IPS-20b (cell line): ENCODE measurements at regions not wholly inside any gene's neighbourhood (a gene's known extent, or its start where the extent isn't known, plus 50 kb on each side); places are given as distances from the start of the nearest gene placed in this dataset.
"Not testable (repeated sequence)": the region's sequence is repeated elsewhere in the genome, so short reads cannot be mapped to it uniquely, and the experiment has no call there.

ENCODE experiments used
- H3K27ac ChIP-seq: one replicate; pipeline ENCODE4 v1.5.1; 2013; ENCODE audit warnings: low read length
- H3K27me3 ChIP-seq: 2 replicates; pipeline ENCODE4 v1.6.1; 2013; ENCODE audit warnings: mild to moderate bottlenecking, low read length, inconsistent platforms; ENCODE audit not compliant: insufficient read depth
- H3K36me3 ChIP-seq: 2 replicates; pipeline ENCODE4 v1.6.1; 2013; ENCODE audit warnings: low read depth, mild to moderate bottlenecking, inconsistent platforms, low read length, moderate library complexity; ENCODE audit not compliant: insufficient read depth
- H3K4me1 ChIP-seq: 2 replicates; pipeline ENCODE4 v1.6.1; 2013; ENCODE audit warnings: mild to moderate bottlenecking, control low read depth, inconsistent platforms, low read length, moderate library complexity; ENCODE audit not compliant: insufficient read depth
- H3K4me3 ChIP-seq: 2 replicates; pipeline ENCODE4 v1.5.1; 2013; ENCODE audit warnings: mild to moderate bottlenecking, low read length, inconsistent platforms
- H3K9ac ChIP-seq: 2 replicates; pipeline ENCODE4 v1.6.1; 2013; ENCODE audit warnings: low read depth, mild to moderate bottlenecking, inconsistent platforms, low read length, moderate library complexity
- H3K9me3 ChIP-seq: 2 replicates; pipeline ENCODE4 v1.6.1; 2013; ENCODE audit warnings: mild to moderate bottlenecking, low read depth, low read length, inconsistent platforms; ENCODE audit not compliant: insufficient read depth

DNA sequence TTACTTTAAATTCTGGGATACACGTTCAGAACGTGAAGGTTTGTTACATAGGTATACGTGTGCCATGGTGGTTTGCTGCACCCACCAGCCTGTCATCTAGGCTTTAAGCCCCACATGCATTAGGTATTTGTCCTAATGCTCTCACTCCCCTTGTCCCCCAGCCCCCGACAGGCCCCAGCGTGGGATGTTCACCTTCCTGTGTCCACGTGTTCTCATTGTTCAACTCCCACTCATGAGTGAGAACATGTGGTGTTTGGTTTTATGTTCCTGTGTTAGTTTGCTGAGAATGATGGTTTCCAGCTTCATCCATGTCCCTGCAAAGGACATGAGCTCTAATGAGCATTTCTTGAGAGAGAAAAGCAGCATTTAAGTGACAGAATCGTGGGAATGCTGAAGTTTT lies 726.6 kb downstream of the TDRD15 start:
- not testable (repeated sequence) for H3K9ac ChIP-seq, H3K4me1 ChIP-seq, H3K4me3 ChIP-seq, H3K36me3 ChIP-seq, H3K27ac ChIP-seq, H3K9me3 ChIP-seq, H3K27me3 ChIP-seq

DNA sequence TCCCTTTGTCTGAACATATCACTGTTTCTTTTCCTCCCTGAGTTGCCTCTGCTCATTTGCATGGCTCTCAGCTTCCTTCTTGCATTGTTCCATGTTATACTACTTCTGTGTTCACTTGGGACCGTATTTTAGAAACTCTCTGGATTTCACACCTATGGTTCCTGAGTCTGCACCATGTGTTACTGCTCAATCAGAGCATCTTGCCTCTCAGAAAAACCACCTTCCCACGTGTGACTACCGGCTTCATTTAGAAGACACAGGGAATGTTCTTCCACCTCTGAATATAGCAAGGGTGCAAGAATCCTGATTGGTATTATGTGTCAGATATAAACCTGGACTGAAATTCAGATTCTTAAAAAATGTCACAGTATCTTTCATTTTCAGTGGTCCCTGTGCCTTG lies 731.2 kb downstream of the TDRD15 start:
- Histone ChIP-seq H3K27ac (no peak overlapping the region), H3K9ac (no peak overlapping the region), H3K4me1 (peaks cover 11% of the 10 kb centered on the region; the same call in 1 of the 2 replicates), H3K4me3 (no peak overlapping the region), H3K27me3 (no peaks in the 10 kb centered on the region), H3K36me3 (no peaks in the 10 kb centered on the region), H3K9me3 (no peaks in the 10 kb centered on the region)

DNA sequence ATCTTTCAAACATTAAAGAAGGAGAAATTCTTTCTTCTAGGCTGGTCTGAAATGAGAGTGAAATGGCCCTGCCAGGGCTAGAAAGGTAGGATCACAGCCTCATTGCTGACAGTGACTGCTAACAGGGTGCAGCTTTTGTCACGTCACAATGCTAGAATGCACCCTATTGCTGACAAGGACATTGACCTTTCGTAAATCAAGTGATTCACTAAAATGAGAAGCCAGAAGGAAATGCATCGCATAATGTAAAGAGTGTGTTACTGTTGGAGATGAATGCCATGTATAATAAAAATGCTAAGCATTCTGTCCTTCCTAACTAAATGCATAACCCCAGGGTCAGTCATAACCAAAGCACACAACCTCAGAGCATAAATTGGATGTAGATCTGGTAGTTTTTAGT lies 732.9 kb downstream of the TDRD15 start:
- H3K4me1 ChIP-seq, result peaks cover 11% of the 10 kb centered on the region; the same call in 1 of the 2 replicates
- H3K9ac ChIP-seq, result no peak overlapping the region
- H3K27me3 ChIP-seq, result no peaks in the 10 kb centered on the region
- H3K36me3 ChIP-seq, result no peaks in the 10 kb centered on the region
- H3K4me3 ChIP-seq, result no peak overlapping the region
- H3K27ac ChIP-seq, result no peak overlapping the region
- H3K9me3 ChIP-seq, result no peaks in the 10 kb centered on the region

DNA sequence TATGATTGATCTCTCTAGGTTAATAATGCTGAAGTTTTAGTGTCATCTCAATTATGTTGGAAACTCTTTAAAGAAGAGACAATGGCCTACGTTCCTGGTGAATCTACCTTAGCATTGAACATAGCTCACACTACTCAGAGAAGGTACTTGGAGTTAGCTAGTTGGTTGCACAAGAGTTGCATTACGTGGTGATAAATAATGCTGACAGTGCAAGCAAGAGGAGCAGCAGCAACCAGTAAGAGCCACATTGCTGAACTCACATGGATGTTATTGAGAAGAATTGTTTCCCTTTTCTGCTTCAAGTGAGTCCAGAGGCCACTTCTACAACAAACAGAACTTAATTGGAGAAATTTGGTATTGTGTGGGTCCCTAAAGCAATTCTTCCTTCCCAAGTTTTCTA lies 737.1 kb downstream of the TDRD15 start:
- H3K4me1 ChIP-seq, result peaks cover 5% of the 10 kb centered on the region; the same call in 1 of the 2 replicates
- no peak overlapping the region for H3K4me3 ChIP-seq
- no peak overlapping the region for H3K9ac ChIP-seq
- no peaks in the 10 kb centered on the region for H3K36me3 ChIP-seq
- H3K27me3 ChIP-seq, result no peaks in the 10 kb centered on the region
- no peaks in the 10 kb centered on the region for H3K9me3 ChIP-seq
- no peak overlapping the region for H3K27ac ChIP-seq

DNA sequence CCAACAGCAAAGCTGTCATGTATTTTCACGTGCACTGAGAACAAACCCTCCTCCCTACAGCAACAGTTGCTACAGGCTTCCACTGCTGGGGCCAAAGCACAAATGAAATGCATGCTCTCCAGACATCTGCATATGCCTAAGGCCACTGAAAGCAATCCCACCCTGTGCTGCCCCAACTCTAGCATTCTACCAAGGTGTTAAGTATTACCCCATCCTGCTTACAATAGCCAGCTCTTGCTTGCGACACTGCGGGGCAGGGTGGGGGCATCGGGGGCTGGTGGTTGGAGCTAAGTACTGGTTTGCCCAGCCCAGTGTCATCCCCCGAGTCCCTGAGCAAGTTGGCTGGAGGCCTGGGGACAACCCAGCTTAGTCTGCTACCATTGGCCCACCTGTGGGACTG lies 742.5 kb downstream of the TDRD15 start:
- Histone ChIP-seq H3K36me3 (no peaks in the 10 kb centered on the region), H3K4me1 (0 out of 2 replicates have a peak, but pooled peaks cover 5% of the 10 kb centered on the region), H3K9me3 (no peaks in the 10 kb centered on the region), H3K4me3 (no peak overlapping the region), H3K27me3 (no peaks in the 10 kb centered on the region), H3K27ac (no peak overlapping the region), H3K9ac (no peak overlapping the region)

DNA sequence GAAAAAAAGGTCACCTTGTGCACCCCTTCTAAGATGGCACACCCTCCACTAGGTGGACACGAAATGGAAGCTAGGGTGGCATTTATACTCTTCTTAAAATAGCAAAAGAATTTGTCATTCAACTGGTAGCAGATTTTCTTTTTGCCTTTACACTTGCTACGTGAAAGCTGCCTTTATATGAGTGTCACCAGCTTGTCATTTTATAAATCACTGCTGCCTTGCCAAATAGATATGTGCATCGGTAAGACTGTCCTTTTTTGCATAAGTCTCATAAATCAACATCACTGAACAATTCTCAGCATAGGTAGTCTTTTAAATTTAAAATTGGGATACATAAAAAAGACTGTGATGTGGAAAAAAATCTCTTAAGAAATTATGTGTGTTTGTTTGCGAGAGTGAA lies 764.1 kb downstream of the TDRD15 start:
- no peaks in the 10 kb centered on the region for H3K4me1 ChIP-seq
- no peaks in the 10 kb centered on the region for H3K27me3 ChIP-seq
- no peaks in the 10 kb centered on the region for H3K36me3 ChIP-seq
- no peak overlapping the region for H3K9ac ChIP-seq
- H3K27ac ChIP-seq, result no peak overlapping the region
- H3K9me3 ChIP-seq, result no peaks in the 10 kb centered on the region
- no peak overlapping the region for H3K4me3 ChIP-seq

DNA sequence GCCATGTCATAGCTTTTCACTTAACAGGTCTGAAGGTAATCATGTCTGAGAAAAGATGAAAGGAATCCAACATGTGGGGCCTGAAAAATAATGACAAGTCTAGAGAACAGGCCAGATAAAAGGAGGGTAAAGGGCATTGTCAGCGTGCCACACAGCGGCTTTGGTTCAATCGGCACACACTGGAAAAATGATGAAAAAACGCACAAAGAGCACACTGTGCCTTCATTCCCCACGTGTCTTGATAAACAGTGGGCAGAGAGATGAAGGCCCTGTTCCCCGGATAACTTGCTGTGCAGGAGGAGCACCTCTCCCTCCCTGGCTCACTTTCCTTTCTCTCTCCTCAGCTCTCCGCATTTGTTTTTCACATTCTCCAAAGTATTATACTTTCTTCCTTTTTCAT lies 766.3 kb downstream of the TDRD15 start:
- Histone ChIP-seq H3K36me3 (no peaks in the 10 kb centered on the region), H3K27ac (no peak overlapping the region), H3K4me1 (no peaks in the 10 kb centered on the region), H3K9ac (no peak overlapping the region), H3K27me3 (no peaks in the 10 kb centered on the region), H3K9me3 (no peaks in the 10 kb centered on the region), H3K4me3 (no peak overlapping the region)

DNA sequence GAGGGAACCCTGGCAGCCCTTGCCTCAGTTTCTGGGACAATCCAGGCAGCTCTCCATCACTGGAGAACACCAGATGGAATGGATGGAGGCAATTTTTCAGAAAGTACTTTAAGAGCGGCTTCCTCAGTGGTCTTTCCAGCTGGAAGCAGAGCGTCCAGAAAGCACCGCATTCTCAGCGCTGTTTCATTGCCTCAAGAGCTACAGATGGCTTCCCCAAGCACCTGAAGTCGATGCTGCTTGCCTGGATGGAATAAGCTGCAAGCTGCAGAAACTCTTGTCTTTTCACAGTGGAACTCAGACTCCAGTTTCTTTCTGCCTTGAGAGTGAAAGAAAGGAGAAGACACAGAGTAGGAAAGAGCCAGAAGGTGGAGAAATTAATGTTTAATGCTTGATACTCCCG lies 766.9 kb downstream of the TDRD15 start:
- Histone ChIP-seq H3K4me3 (no peak overlapping the region), H3K27me3 (no peaks in the 10 kb centered on the region), H3K27ac (no peak overlapping the region), H3K4me1 (no peaks in the 10 kb centered on the region), H3K9ac (no peak overlapping the region), H3K9me3 (no peaks in the 10 kb centered on the region), H3K36me3 (no peaks in the 10 kb centered on the region)

DNA sequence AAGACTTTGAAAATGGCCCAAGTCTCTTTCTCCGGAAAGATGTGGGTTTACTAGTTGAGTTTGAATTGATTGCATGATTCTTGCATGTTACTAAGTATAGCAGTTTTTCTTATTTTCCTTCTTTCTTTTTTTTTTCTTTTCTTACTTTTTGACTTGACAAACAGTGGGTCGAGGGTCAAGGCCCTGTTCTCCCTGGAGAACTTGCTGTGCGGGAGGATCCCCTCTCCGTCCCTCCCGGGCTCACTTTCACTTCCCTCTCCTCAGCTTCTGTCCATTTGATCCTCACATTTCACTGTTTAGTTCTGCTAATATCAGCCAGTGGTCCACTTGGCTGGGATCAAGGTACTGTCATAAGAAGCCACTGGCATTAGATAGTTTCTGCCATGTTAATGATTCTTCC lies 767.4 kb downstream of the TDRD15 start:
- Histone ChIP-seq H3K27ac (no peak overlapping the region), H3K9me3 (no peaks in the 10 kb centered on the region), H3K36me3 (no peaks in the 10 kb centered on the region), H3K4me3 (no peak overlapping the region), H3K4me1 (no peaks in the 10 kb centered on the region), H3K9ac (no peak overlapping the region), H3K27me3 (no peaks in the 10 kb centered on the region)

DNA sequence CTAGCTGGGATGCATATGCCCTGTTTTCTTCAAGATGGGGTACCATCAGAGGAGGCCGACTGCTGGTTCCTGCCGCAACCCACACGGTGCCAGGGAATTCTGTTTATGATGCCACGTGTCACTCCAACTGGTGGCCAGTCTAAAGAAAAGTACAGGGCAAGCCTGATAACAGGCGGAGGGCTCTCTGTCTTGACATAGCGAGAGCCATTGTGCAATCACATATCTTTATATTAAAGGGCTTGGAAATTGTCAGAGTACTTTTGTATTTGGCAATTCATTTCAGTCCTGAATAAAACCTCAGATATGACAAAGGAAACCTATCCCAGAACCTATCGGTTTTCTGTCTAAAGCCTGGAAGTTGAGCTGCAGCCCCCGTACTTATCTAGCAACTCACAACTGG lies 768.4 kb downstream of the TDRD15 start:
- Histone ChIP-seq H3K4me1 (no peaks in the 10 kb centered on the region), H3K27me3 (no peaks in the 10 kb centered on the region), H3K27ac (no peak overlapping the region), H3K9ac (no peak overlapping the region), H3K36me3 (no peaks in the 10 kb centered on the region), H3K9me3 (no peaks in the 10 kb centered on the region), H3K4me3 (no peak overlapping the region)

DNA sequence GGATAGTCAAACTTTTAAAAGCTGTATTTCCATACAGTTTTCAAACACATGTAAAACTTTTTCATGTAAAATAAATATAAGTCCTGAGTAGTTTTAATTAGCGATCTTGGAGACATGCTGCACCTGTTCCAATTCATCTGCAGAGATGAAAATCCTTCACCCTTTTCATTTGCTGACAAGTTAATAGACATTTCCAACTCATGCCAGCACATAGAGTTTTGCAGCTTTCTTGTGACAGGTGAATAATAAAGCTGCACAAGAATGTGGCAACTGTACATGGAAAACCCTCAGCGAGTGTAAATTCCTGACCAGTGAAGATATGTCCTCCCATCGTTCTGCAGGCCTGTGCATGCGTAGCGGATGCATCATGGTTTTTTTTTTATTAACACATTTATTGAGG lies 771.4 kb downstream of the TDRD15 start:
- H3K4me1 ChIP-seq, result no peaks in the 10 kb centered on the region
- H3K27me3 ChIP-seq, result no peaks in the 10 kb centered on the region
- no peaks in the 10 kb centered on the region for H3K36me3 ChIP-seq
- no peak overlapping the region for H3K9ac ChIP-seq
- H3K4me3 ChIP-seq, result no peak overlapping the region
- H3K9me3 ChIP-seq, result no peaks in the 10 kb centered on the region
- H3K27ac ChIP-seq, result no peak overlapping the region

DNA sequence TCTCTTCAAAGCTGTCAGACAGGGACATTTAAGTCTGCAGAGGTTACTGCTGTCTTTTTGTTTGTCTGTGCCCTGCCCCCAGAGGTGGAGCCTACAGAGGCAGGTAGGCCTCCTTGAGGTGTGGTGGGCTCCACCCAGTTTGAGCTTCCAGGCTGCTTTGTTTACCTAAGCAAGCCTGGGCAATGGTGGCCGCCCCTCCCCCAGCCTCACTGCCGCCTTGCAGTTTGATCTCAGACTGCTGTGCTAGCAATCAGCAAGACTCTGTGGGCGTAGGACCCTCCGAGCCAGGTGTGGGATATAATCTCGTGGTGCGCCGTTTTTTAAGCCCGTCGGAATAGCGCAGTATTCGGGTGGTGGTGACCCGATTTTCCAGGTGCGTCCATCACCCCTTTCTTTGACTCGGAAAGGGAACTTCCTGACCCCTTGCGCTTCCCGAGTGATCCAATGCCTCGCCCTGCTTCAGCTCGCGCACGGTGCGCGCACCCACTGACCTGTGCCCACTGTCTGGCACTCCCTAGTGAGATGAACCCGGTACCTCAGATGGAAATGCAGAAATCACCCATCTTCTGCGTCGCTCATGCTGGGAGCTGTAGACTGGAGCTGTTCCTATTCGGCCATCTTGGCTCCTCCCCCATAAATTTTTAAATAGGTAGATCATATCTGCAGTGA lies 785.1 kb downstream of the TDRD15 start:
- H3K27ac ChIP-seq, H3K36me3 ChIP-seq, H3K27me3 ChIP-seq: not testable (repeated sequence)

More for the DNA sequence above, 785.1 kb downstream of the TDRD15 start:
- H3K9ac ChIP-seq, H3K9me3 ChIP-seq, H3K4me1 ChIP-seq, H3K4me3 ChIP-seq: not testable (repeated sequence)
